HepG2 (cell line): ENCODE measurements at regions not wholly inside any gene's neighbourhood (a gene's known extent, or its start where the extent isn't known, plus 50 kb on each side); places are given as distances from the start of the nearest gene placed in this dataset.

Experiments
- ASH2L ChIP-seq: fragments of 300-600, 200-600 bp; sonication (generic); IDR thresholded peaks from 2 replicates; pipeline ENCODE4 v1.7.0; 2017; ENCODE audit warnings: low read depth, mild to moderate bottlenecking, moderate library complexity, mixed read lengths, low read length; ENCODE audit not compliant: insufficient read length
- FOXA3 ChIP-seq: IDR thresholded peaks from 2 replicates; pipeline ENCODE4 v1.6.1; 2016; ENCODE audit warnings: missing genetic modification reagents, missing compliant biosample characterization
- KLF12 ChIP-seq: sonication (generic); formaldehyde crosslinking; IDR thresholded peaks from 2 replicates; pipeline ENCODE4 v1.4.0; 2020; ENCODE audit warnings: missing genetic modification reagents, borderline replicate concordance
- SAP130 ChIP-seq: IDR thresholded peaks from 2 replicates; pipeline ENCODE4 v1.6.1; 2016; ENCODE audit warnings: low read depth
- ZNF672 ChIP-seq: sonication (generic); formaldehyde crosslinking; IDR thresholded peaks from 2 replicates; pipeline ENCODE4 v1.8.1; 2022; ENCODE audit warnings: missing genetic modification reagents
- ZSCAN31 ChIP-seq: sonication (generic); formaldehyde crosslinking; IDR thresholded peaks from 2 replicates; pipeline ENCODE4 v1.5.0; 2020; ENCODE audit warnings: low read depth, mild to moderate bottlenecking, missing genetic modification reagents
- TF ChIP-seq, protein P1 (sequence below): sonication (generic); formaldehyde crosslinking; IDR thresholded peaks from 2 replicates; pipeline ENCODE4 v1.4.0; 2020; ENCODE audit warnings: missing genetic modification reagents, borderline replicate concordance
- TF ChIP-seq, protein P2 (sequence below): sonication (generic); formaldehyde crosslinking; IDR thresholded peaks from 2 replicates; pipeline ENCODE4 v1.4.0; 2020; ENCODE audit warnings: missing genetic modification reagents

DNA sequence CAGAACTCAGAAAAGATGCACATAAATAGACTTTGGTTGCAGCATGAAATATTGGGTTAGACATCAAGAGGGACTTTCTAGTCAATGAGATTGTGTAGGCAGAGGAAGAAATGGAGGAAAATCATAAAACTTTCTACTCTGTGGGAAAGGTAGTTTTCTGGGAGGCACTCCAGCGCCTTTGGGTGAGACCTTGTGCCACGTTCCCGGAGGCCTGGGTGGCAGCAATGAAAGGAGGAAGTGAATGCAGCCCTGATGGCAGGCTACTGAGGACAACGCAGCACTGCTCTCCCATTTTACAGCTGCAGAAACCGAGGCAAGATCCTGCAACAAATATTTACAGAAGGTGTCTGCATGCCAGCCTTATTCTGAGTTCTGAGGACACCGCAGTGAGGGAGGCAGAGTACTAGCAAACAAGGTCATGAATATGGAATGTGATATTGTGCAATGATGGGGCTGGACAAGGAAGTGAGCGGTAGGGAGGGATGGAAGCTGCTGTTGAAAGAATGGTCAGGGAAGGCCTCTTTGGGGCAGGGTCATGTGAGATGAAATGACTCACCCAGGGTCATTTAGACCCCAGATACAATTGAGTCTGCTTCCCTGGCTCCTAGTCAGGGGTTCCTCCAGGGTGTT lies 159.1 kb downstream of the TFAP2C start (continued):
- TF ChIP-seq SAP130 (CRISPR knock-in tag), result peak; percentile 34
- peak; percentile 34 for TF ChIP-seq ASH2L
- TF ChIP-seq ZNF672, result no peak
- TF ChIP-seq, protein P1, sequence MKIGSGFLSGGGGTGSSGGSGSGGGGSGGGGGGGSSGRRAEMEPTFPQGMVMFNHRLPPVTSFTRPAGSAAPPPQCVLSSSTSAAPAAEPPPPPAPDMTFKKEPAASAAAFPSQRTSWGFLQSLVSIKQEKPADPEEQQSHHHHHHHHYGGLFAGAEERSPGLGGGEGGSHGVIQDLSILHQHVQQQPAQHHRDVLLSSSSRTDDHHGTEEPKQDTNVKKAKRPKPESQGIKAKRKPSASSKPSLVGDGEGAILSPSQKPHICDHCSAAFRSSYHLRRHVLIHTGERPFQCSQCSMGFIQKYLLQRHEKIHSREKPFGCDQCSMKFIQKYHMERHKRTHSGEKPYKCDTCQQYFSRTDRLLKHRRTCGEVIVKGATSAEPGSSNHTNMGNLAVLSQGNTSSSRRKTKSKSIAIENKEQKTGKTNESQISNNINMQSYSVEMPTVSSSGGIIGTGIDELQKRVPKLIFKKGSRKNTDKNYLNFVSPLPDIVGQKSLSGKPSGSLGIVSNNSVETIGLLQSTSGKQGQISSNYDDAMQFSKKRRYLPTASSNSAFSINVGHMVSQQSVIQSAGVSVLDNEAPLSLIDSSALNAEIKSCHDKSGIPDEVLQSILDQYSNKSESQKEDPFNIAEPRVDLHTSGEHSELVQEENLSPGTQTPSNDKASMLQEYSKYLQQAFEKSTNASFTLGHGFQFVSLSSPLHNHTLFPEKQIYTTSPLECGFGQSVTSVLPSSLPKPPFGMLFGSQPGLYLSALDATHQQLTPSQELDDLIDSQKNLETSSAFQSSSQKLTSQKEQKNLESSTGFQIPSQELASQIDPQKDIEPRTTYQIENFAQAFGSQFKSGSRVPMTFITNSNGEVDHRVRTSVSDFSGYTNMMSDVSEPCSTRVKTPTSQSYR (CRISPR knock-in tag), result peak; percentile 21; the same call in 1 of the 2 replicates
- peak; percentile 72 for TF ChIP-seq FOXA3 (CRISPR knock-in tag)
- TF ChIP-seq, protein P2, sequence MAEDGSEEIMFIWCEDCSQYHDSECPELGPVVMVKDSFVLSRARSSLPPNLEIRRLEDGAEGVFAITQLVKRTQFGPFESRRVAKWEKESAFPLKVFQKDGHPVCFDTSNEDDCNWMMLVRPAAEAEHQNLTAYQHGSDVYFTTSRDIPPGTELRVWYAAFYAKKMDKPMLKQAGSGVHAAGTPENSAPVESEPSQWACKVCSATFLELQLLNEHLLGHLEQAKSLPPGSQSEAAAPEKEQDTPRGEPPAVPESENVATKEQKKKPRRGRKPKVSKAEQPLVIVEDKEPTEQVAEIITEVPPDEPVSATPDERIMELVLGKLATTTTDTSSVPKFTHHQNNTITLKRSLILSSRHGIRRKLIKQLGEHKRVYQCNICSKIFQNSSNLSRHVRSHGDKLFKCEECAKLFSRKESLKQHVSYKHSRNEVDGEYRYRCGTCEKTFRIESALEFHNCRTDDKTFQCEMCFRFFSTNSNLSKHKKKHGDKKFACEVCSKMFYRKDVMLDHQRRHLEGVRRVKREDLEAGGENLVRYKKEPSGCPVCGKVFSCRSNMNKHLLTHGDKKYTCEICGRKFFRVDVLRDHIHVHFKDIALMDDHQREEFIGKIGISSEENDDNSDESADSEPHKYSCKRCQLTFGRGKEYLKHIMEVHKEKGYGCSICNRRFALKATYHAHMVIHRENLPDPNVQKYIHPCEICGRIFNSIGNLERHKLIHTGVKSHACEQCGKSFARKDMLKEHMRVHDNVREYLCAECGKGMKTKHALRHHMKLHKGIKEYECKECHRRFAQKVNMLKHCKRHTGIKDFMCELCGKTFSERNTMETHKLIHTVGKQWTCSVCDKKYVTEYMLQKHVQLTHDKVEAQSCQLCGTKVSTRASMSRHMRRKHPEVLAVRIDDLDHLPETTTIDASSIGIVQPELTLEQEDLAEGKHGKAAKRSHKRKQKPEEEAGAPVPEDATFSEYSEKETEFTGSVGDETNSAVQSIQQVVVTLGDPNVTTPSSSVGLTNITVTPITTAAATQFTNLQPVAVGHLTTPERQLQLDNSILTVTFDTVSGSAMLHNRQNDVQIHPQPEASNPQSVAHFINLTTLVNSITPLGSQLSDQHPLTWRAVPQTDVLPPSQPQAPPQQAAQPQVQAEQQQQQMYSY (CRISPR knock-in tag), result no peak
- TF ChIP-seq ZSCAN31 (CRISPR knock-in tag), result no peak
- no peak for TF ChIP-seq KLF12
